ENCODE measurements at regions not wholly inside any gene's neighbourhood (a gene's known extent, or its start where the extent isn't known, plus 50 kb on each side); places are given as distances from the start of the nearest gene placed in this dataset.

DNA sequence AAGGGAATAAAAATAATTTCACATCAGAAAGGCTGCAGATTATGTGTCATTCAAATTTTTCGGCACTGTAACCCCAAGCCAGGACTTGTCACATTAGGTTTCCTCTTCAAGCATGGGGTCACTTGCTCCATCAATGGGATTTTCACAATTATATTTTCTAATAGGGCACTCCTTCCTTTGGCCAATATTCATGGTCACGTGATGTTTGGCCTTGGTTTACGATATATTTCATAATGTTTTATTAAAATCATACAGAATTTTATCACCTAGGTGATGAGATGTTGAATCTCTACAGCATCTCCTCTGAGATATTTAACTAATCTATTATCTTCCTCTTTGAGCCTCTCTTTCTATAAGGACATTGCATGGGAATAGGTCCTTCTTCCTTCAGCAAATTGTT lies 523.5 kb upstream of the SEMA6A start:
- H3K27ac ChIP-seq = no peak overlapping the region
- no peaks in the 10 kb centered on the region for H3K27me3 ChIP-seq
- H3K4me1 ChIP-seq = no peaks in the 10 kb centered on the region
- no peaks in the 10 kb centered on the region for H3K36me3 ChIP-seq
- no peak for DNase-seq (ENCODE audit: extremely low spot score in 2 of 2)
- intact Hi-C loops (cut with DNase I) = no loop called here
- H3K9me3 ChIP-seq = no peaks in the 10 kb centered on the region
- no peak overlapping the region for H3K4me3 ChIP-seq
- TF ChIP-seq POLR2AphosphoS5 (IDR thresholded peaks at IDR 0.05; ENCODE audit: insufficient read depth in 1 of 2, low read depth in 1 of 2) = no peak

DNA sequence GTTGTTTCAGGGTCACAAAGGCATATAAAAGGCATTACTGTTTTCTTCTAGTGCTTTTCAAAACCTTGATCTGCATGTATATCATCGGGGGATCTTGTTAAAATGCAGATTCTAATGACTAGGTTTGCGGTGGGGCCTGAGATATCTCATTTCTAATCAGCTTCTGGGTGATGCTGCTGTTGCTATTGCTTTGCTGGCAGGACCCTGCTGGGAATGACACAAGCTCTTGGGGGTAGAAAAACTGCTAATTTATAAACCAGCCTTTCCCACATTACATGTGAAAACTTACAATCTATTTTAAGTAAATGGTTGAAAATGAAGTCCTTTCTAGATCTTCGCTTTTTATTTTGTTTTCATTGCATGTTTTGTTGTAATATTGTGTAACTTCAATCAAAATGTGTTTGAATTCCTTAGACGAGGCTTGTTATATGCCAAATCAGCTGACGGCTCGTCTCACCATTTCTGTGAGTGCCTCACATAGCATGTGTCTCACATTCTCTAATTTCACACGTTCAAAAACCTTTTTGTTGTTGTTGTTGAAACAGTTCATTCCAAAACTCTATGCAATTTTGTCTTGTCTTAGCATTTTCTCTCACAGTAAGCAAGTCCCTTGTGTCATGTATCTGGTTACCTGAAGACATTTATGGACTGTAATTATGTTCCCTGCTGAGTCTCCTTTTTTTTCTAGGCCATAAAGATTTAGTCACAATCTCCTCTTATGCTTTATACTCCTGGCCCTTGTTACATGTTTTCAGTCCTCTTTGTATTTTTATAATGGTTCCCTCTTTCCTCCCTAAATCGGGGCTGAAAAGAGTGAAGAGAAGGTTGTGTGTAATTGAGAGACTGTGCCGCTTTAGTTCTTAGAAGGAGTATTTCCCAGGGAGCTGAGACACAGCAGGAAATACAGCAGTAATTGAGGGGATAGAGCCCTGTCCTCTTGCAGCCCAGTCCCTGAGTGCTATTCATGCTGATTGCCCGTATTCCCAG lies 521.0 kb upstream of the SEMA6A start:
- DNase-seq (ENCODE audit: extremely low spot score in 2 of 2) = no peak

DNA sequence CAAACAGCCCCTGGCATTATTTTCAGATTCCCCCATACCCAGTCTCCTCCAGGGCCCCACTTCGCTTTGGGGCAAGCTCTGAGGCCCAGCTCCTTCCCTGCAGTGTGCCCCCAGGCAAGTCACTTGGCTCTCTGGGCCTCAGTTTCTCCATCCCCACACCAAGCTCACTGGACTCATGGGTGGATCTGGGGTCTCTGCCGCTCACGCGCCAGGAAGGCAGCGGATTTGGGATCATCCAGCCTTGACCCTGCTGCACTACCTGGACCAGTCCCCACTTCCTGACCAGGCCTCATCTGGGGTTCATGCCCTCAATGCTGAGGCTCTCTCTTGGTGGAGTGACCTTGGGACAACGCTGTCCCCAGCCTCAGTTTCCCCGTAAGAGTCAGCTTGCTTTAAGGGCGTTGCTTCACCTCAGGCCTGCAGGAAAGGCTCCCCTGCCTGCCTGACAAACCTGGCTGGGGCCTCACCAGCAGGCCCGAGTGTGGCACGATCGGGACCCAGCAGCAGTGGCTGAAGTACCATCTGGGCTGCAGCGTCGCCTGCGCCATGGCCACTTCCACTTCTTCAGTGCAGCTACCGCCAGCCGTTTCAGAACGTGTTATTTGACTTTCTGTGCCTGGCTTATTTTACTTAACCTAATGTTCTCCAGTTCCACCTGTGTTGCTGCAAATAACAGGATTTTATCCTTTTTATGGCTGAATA lies 519.6 kb upstream of the SEMA6A start:
- Histone ChIP-seq H3K27ac (no peak overlapping the region), H3K27me3 (no peaks in the 10 kb centered on the region), H3K9me3 (no peaks in the 10 kb centered on the region), H3K36me3 (no peaks in the 10 kb centered on the region), H3K4me1 (no peaks in the 10 kb centered on the region), H3K4me3 (no peak overlapping the region)
- intact Hi-C loops (cut with DNase I) = no loop called here
- no peak for DNase-seq (ENCODE audit: extremely low spot score in 2 of 2)
- TF ChIP-seq POLR2AphosphoS5 (IDR thresholded peaks at IDR 0.05; ENCODE audit: insufficient read depth in 1 of 2, low read depth in 1 of 2) (no peak), POLR2A (IDR thresholded peaks at IDR 0.05) (no peak)
- TF ChIP-seq, protein P1, sequence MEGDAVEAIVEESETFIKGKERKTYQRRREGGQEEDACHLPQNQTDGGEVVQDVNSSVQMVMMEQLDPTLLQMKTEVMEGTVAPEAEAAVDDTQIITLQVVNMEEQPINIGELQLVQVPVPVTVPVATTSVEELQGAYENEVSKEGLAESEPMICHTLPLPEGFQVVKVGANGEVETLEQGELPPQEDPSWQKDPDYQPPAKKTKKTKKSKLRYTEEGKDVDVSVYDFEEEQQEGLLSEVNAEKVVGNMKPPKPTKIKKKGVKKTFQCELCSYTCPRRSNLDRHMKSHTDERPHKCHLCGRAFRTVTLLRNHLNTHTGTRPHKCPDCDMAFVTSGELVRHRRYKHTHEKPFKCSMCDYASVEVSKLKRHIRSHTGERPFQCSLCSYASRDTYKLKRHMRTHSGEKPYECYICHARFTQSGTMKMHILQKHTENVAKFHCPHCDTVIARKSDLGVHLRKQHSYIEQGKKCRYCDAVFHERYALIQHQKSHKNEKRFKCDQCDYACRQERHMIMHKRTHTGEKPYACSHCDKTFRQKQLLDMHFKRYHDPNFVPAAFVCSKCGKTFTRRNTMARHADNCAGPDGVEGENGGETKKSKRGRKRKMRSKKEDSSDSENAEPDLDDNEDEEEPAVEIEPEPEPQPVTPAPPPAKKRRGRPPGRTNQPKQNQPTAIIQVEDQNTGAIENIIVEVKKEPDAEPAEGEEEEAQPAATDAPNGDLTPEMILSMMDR (IDR thresholded peaks at IDR 0.05) = no peak

More for the DNA sequence above, 521.0 kb upstream of the SEMA6A start:
- intact Hi-C loops (cut with DNase I) = no loop called here
- H3K4me1 ChIP-seq = no peaks in the 10 kb centered on the region
- H3K27me3 ChIP-seq = no peaks in the 10 kb centered on the region
- no peaks in the 10 kb centered on the region for H3K36me3 ChIP-seq
- H3K27ac ChIP-seq = no peak overlapping the region
- no peaks in the 10 kb centered on the region for H3K9me3 ChIP-seq
- TF ChIP-seq POLR2A (IDR thresholded peaks at IDR 0.05) (no peak), POLR2AphosphoS5 (IDR thresholded peaks at IDR 0.05; ENCODE audit: insufficient read depth in 1 of 2, low read depth in 1 of 2) (no peak)
- TF ChIP-seq, protein P1 (IDR thresholded peaks at IDR 0.05) = no peak
- H3K4me3 ChIP-seq = no peak overlapping the region

DNA sequence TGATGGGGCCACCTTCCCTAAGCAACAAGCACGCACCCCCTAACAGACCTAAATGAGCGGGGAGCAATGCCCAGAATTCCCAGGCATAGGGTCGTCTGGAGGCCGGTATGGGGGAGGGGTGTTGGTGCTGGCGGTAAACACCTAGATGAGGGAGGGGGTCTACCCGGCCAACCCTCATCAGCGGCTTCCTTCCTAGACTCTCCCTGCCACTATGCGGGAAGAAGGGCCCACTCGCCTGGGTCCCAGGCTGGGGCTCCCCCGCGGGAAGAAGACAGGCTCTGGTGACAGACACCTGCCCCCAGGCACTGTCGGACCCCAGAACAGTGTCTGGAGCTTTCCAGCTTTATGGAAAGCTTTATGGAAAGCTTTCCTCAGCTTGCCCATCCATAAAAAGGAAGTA lies 519.0 kb upstream of the SEMA6A start:
- H3K4me3 ChIP-seq = no peak overlapping the region

DNA sequence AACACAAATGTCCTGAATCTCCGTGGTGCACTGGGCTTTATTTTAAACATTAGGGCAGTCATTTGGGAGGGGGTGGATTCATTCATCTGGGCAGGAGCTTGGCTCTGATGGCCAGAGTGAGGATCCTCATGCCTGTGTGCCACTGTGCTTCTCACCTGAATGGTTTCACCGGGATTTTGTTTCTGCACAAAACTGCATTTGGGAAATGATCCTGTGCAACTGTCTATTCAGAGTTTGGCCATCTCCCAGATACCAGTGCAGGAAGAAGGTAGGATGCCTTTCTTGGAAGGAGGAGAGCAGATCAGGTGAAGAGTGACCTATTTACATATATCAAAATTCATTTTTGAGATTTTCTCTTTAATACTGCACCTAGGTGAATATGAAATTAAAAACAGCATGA lies 514.4 kb upstream of the SEMA6A start:
- Histone ChIP-seq H3K9me3 (no peaks in the 10 kb centered on the region), H3K27ac (no peak overlapping the region), H3K27me3 (no peaks in the 10 kb centered on the region), H3K4me3 (no peak overlapping the region), H3K4me1 (no peaks in the 10 kb centered on the region), H3K36me3 (no peaks in the 10 kb centered on the region)
- intact Hi-C loops (cut with DNase I) = no loop called here
- no peak for DNase-seq (ENCODE audit: extremely low spot score in 2 of 2)
- TF ChIP-seq POLR2AphosphoS5 (IDR thresholded peaks at IDR 0.05; ENCODE audit: insufficient read depth in 1 of 2, low read depth in 1 of 2) (no peak), POLR2A (IDR thresholded peaks at IDR 0.05) (no peak)
- TF ChIP-seq, protein P1 (IDR thresholded peaks at IDR 0.05) = no peak

More for the DNA sequence above, 519.0 kb upstream of the SEMA6A start:
- TF ChIP-seq POLR2A (IDR thresholded peaks at IDR 0.05) = no peak
- TF ChIP-seq, protein P1 (IDR thresholded peaks at IDR 0.05) = no peak
- TF ChIP-seq POLR2AphosphoS5 (IDR thresholded peaks at IDR 0.05; ENCODE audit: insufficient read depth in 1 of 2, low read depth in 1 of 2) = no peak
- Histone ChIP-seq H3K27ac (no peak overlapping the region), H3K27me3 (no peaks in the 10 kb centered on the region), H3K36me3 (no peaks in the 10 kb centered on the region), H3K9me3 (no peaks in the 10 kb centered on the region), H3K4me1 (no peaks in the 10 kb centered on the region)
- no peak for DNase-seq (ENCODE audit: extremely low spot score in 2 of 2)
- intact Hi-C loops (cut with DNase I) = no loop called here

Measured in vagina (tissue), 2 donors.